Spleen (tissue), 11 donors: ENCODE measurements at regions not wholly inside any gene's neighbourhood (a gene's known extent, or its start where the extent isn't known, plus 50 kb on each side); places are given as distances from the start of the nearest gene placed in this dataset.

ENCODE experiments used
- DNase-seq: peaks from one replicate; pipeline ENCODE4 v3.0.0-alpha.2; 2020
- H3K27ac ChIP-seq, 8 donors: fragments of 200-600 bp; sonication (generic) in 7 of 8; 1 replicate in 4 of 8; 2 replicates in 4 of 8; pipeline versions ENCODE4 v1.5.0 to v1.8.0; 2016 to 2021; ENCODE audit warnings: inconsistent platforms in 4 of 8, mild to moderate bottlenecking in 4 of 8, moderate library complexity in 1 of 8
- H3K27me3 ChIP-seq, 7 donors: fragments of 200-600 bp; sonication (generic) in 6 of 7; replicated peaks in 1 of 7; 1 replicate in 4 of 7; 2 replicates in 3 of 7; pipeline versions ENCODE4 v1.5.0 to v1.8.0; 2016 to 2021; ENCODE audit warnings: inconsistent platforms in 3 of 7, mild to moderate bottlenecking in 1 of 7
- H3K36me3 ChIP-seq, 6 donors: fragments of 200-600 bp; sonication (generic) in 5 of 6; 1 replicate in 4 of 6; 2 replicates in 2 of 6; pipeline versions ENCODE4 v1.5.0 to v1.8.0; 2016 to 2021; ENCODE audit warnings: inconsistent platforms in 2 of 6
- H3K4me1 ChIP-seq, 6 donors: fragments of 200-600 bp; sonication (generic) in 5 of 6; 1 replicate in 3 of 6; 2 replicates in 3 of 6; pipeline versions ENCODE4 v1.5.0 to v1.8.0; 2016 to 2021; ENCODE audit warnings: inconsistent platforms in 3 of 6
- H3K4me3 ChIP-seq, 8 donors: fragments of 200-600 bp; sonication (generic) in 7 of 8; 1 replicate in 4 of 8; 2 replicates in 4 of 8; pipeline versions ENCODE4 v1.5.0 to v1.8.0; 2016 to 2021; ENCODE audit warnings: inconsistent platforms in 4 of 8, mild to moderate bottlenecking in 4 of 8, moderate library complexity in 2 of 8
- H3K9me3 ChIP-seq, 8 donors: fragments of 200-600 bp; sonication (generic) in 7 of 8; 1 replicate in 4 of 8; 2 replicates in 4 of 8; pipeline versions ENCODE4 v1.5.0 to v1.8.0; 2016 to 2021; ENCODE audit warnings: inconsistent platforms in 4 of 8
- CTCF ChIP-seq, 11 experiments: fragments of 200-600 bp in 7 of 11; fragments of 450-650 bp in 4 of 11; sonication (generic) in 4 of 11; IDR thresholded peaks in 8 of 11; conservative IDR thresholded peaks in 3 of 11; 1 replicate in 7 of 11; 2 replicates in 4 of 11; pipeline versions ENCODE4 v1.4.0 to v1.8.0; 2016 to 2021; ENCODE audit warnings: antibody characterized with exemption in 11 of 11, inconsistent platforms in 4 of 11, mild to moderate bottlenecking in 1 of 11
- POLR2A ChIP-seq, 3 donors: fragments of 450-650 bp; IDR thresholded peaks; one replicate each; pipeline ENCODE4 v1.5.1; 2017; ENCODE audit warnings: antibody characterized with exemption in 3 of 3, mild to moderate bottlenecking in 1 of 3
- POLR2AphosphoS5 ChIP-seq, 3 donors: sonication (generic); formaldehyde crosslinking; IDR thresholded peaks; one replicate each; pipeline ENCODE4 v1.5.1; 2017; ENCODE audit warnings: antibody characterized with exemption in 3 of 3
- WGBS, 5 donors: extraction: QIAGEN DNeasy Blood & Tissue Kit in 3 of 5; methylation state at CpG; one replicate each; pipeline versions ENCODE4 v1.1.5 to v1.1.7; 2013 to 2018; 5-methylcytosine and 5-hydroxymethylcytosine counted together
- intact Hi-C: fragments of 100-400 bp; cut with DNase I; formaldehyde crosslinking; loops from one replicate; pipeline ENCODE4 v1.15.0; 2023; ENCODE audit warnings: low total_unique reads
- donor health status: healthy with polysubstance abuse.
- donor health status: DM: no; HTN: no; CAD: no; lungs with moderate emphysema.
- donor health status: DM: no; HTN: no; CAD: no.
- donor health status: Bipolar disorder and iron deficiency.
- donor health status: healthy.
- donor health status: DM: no; HTN: no; CAD: no.
- donor health status: DM: yes; HTN: yes; CAD: no.

GRCh38 chr2:129779783-129780182, 199.7 kb upstream of the RAB6C start:
- no peak overlapping the region for H3K4me3 ChIP-seq
- intact Hi-C loops: no loop called here
- H3K27me3 ChIP-seq: peaks cover 0 to 31% (median 0%) of the 10 kb centered on the region in 7 donors
- TF ChIP-seq POLR2A (IDR thresholded peaks at IDR 0.05) (no peak), POLR2AphosphoS5 (IDR thresholded peaks at IDR 0.05) (no peak), CTCF (IDR thresholded peaks at IDR 0.05 in 8 of 11, conservative IDR thresholded peaks at IDR 0.05 in 3 of 11) (no peak)
- no peaks in the 10 kb centered on the region for H3K4me1 ChIP-seq
- WGBS, 5 donors: 83 to 96% (median 92%) methylated on average over 5 to 6 of the region's 6 CpGs
- no peaks in the 10 kb centered on the region for H3K36me3 ChIP-seq
- H3K27ac ChIP-seq: no peak overlapping the region
- no peaks in the 10 kb centered on the region for H3K9me3 ChIP-seq
- DNase-seq: peak; percentile 68

GRCh38 chr2:129780316-129781270, 198.9 kb upstream of the RAB6C start:
- no peaks in the 10 kb centered on the region for H3K9me3 ChIP-seq
- no peak for DNase-seq
- intact Hi-C loops: no loop called here
- H3K27me3 ChIP-seq: peaks cover 0 to 31% (median 0%) of the 10 kb centered on the region in 7 donors
- H3K27ac ChIP-seq: no peak overlapping the region
- 46 to 67% (median 65%) methylated on average over 9 to 13 of the region's 13 CpGs for WGBS, 5 donors
- H3K4me3 ChIP-seq: no peak overlapping the region
- TF ChIP-seq CTCF (IDR thresholded peaks at IDR 0.05 in 8 of 11, conservative IDR thresholded peaks at IDR 0.05 in 3 of 11) (no peak), POLR2AphosphoS5 (IDR thresholded peaks at IDR 0.05) (no peak), POLR2A (IDR thresholded peaks at IDR 0.05) (no peak)
- H3K4me1 ChIP-seq: no peaks in the 10 kb centered on the region
- H3K36me3 ChIP-seq: no peaks in the 10 kb centered on the region

GRCh38 chr2:129781749-129782632, 197.5 kb upstream of the RAB6C start:
- DNase-seq: no peak
- Histone ChIP-seq H3K9me3 (no peaks in the 10 kb centered on the region), H3K4me1 (no peaks in the 10 kb centered on the region), H3K4me3 (no peak overlapping the region), H3K27me3 (peaks cover 0 to 31% (median 0%) of the 10 kb centered on the region in 7 donors), H3K36me3 (no peaks in the 10 kb centered on the region), H3K27ac (no peak overlapping the region)
- no peak for TF ChIP-seq POLR2AphosphoS5 (IDR thresholded peaks at IDR 0.05)
- no peak for TF ChIP-seq CTCF (IDR thresholded peaks at IDR 0.05 in 8 of 11, conservative IDR thresholded peaks at IDR 0.05 in 3 of 11)
- no peak for TF ChIP-seq POLR2A (IDR thresholded peaks at IDR 0.05)
- intact Hi-C loops: no loop called here
- 85 to 90% (median 88%) methylated on average over 15 to 18 of the region's 18 CpGs for WGBS, 5 donors
